ENCODE measurements at regions not wholly inside any gene's neighbourhood (a gene's known extent, or its start where the extent isn't known, plus 50 kb on each side); places are given as distances from the start of the nearest gene placed in this dataset.

DNA sequence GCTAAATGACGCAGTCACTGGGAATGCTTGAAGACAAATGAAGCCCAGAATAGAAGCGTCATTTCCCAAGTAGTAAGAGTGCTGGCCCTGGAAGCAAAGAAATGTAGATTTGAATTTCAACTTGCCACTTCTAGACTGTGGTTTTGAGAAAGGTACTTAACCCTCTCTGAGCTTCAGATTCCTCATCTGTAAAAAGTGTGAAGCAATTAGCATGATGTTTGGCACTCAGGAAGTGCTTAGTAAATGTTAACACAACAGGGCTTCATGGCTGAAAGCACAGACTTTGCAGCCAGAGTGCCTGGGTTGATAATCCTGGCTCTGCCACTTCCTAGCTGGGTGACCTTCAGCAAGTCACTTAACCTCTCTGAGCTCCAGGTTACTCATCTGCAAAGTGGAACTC is 147.4 kb upstream of the RPS6KA3 start:
- TF ChIP-seq HDGF (IDR thresholded peaks at IDR 0.05; ENCODE audit: borderline replicate concordance): no peak
- no peak for TF ChIP-seq FOXK2 (IDR thresholded peaks at IDR 0.05)
- no peak for TF ChIP-seq ARNT (IDR thresholded peaks at IDR 0.05)
- TF ChIP-seq SUZ12 (IDR thresholded peaks at IDR 0.05): no peak
- TF ChIP-seq ZNF384 (IDR thresholded peaks at IDR 0.05): no peak
- TF ChIP-seq SP1 (IDR thresholded peaks at IDR 0.05): no peak
